Cardiac muscle cell (in vitro differentiated cells and primary cell): ENCODE measurements at regions not wholly inside any gene's neighbourhood (a gene's known extent, or its start where the extent isn't known, plus 50 kb on each side); places are given as distances from the start of the nearest gene placed in this dataset.

ENCODE experiments used
- DNase-seq, 2 donors: peaks; one replicate each; pipeline versions ENCODE4 v3.0.0 to v3.0.0-alpha.2; 2010 to 2017; ENCODE audit warnings: low read depth in 1 of 2, low spot score in 1 of 2
- H3K27ac ChIP-seq: fragments of 200-600 bp; sonication (generic); 2 replicates; pipeline ENCODE4 v1.5.1; 2016
- H3K27me3 ChIP-seq: fragments of 200-600 bp; sonication (generic); 2 replicates; pipeline ENCODE4 v1.6.0; 2016; ENCODE audit warnings: control low read depth
- H3K36me3 ChIP-seq: fragments of 200-600 bp; sonication (generic); 2 replicates; pipeline ENCODE4 v1.5.1; 2016; ENCODE audit warnings: control low read depth
- H3K4me1 ChIP-seq: fragments of 200-600 bp; sonication (generic); 2 replicates; pipeline ENCODE4 v1.8.1; 2017; ENCODE audit warnings: low read depth, mild to moderate bottlenecking, mixed run types
- H3K4me3 ChIP-seq: fragments of 200-600 bp; sonication (generic); 2 replicates; pipeline ENCODE4 v1.5.1; 2016; ENCODE audit warnings: mild to moderate bottlenecking
- H3K9me3 ChIP-seq: fragments of 200-600 bp; sonication (generic); 2 replicates; pipeline ENCODE4 v1.5.1; 2017; ENCODE audit warnings: low read depth, mild to moderate bottlenecking, control low read depth
- TF ChIP-seq, protein P1 (sequence below): IDR thresholded peaks from 2 replicates; pipeline ENCODE4 v1.5.1; 2012; ENCODE audit warnings: low read depth, mild to moderate bottlenecking, low read length

DNA sequence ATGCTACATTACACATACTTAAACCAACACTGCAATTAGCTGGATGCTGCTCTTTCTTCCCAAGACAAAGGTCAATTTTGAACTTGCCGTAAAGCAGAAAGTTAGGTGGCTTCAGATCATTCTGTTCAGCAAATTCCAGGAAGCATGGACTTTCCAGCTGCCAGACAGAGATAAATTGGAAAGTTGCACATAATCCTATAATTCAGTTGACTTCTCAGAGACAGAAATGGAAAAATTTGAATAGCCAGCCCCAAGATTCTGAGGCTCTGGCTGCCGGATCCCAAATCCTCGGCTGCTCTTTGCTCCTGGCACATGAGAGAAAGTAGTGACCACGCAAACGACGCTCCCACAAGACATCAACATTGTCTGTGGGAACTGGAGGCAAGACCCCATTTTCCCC, 105.0 kb upstream of the VIPR2 start:
- no peak overlapping the region for H3K27ac ChIP-seq
- no peaks in the 10 kb centered on the region for H3K4me1 ChIP-seq
- peaks cover 3% of the 10 kb centered on the region for H3K9me3 ChIP-seq
- TF ChIP-seq, protein P1, sequence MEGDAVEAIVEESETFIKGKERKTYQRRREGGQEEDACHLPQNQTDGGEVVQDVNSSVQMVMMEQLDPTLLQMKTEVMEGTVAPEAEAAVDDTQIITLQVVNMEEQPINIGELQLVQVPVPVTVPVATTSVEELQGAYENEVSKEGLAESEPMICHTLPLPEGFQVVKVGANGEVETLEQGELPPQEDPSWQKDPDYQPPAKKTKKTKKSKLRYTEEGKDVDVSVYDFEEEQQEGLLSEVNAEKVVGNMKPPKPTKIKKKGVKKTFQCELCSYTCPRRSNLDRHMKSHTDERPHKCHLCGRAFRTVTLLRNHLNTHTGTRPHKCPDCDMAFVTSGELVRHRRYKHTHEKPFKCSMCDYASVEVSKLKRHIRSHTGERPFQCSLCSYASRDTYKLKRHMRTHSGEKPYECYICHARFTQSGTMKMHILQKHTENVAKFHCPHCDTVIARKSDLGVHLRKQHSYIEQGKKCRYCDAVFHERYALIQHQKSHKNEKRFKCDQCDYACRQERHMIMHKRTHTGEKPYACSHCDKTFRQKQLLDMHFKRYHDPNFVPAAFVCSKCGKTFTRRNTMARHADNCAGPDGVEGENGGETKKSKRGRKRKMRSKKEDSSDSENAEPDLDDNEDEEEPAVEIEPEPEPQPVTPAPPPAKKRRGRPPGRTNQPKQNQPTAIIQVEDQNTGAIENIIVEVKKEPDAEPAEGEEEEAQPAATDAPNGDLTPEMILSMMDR = no peak
- H3K36me3 ChIP-seq = no peaks in the 10 kb centered on the region
- no peak overlapping the region for H3K4me3 ChIP-seq
- H3K27me3 ChIP-seq = no peaks in the 10 kb centered on the region
- no peak for DNase-seq

DNA sequence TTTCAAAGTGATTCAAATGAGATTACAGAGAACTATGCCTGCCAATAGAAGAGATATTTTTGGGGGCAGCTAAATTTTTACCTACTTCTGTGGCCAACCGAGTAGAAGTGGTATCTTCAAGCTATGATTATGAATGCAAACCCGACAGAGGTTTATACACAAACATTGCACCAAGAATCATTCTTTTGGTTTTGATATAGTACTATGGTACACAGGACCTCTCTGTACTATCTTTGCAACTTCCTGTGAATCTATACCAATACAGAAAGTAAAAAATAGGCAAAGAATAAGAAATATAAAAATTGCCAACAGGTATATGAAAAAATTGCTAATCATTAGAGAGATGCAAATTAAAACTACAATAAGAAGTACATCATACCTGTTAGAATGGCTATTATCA, 103.2 kb upstream of the VIPR2 start:
- Histone ChIP-seq H3K4me1 (no peaks in the 10 kb centered on the region), H3K27ac (no peak overlapping the region)

DNA sequence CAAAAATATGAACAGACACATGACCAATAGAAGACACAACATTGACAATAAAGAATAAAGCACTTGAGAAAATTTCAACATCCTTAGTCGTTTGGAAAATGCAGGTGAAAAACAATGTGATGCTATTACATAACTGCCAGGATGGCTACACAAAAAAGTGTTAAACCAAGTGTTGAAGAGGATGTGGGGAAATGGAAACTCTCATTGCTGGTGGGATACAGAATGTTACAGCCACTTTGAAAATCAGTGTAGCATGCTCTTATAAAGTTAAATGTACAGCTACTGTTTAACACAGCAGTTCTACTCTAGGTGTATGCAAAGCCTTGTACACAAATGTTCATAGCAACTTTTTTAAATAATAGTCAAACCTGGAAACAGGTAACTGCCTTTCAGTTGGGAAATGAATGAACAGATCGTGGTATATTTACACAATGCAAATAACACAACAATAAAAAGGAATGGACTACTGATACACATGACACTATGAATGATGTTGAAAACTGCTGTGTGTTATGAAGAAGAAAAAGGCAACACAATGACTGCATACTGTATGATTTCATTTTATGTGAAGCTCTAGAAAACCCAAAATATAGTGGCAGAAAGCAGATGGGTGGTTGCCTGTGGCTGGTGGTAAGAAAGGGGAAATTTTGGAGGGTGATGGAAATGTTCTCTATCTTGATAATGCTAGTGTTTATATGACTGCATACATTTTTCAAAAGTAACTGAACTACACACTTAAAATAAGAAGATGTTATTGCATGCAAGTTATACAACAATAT, 102.2 kb upstream of the VIPR2 start:
- Histone ChIP-seq H3K27me3 (no peaks in the 10 kb centered on the region), H3K9me3 (no peaks in the 10 kb centered on the region), H3K4me3 (no peak overlapping the region), H3K36me3 (no peaks in the 10 kb centered on the region), H3K27ac (no peak overlapping the region), H3K4me1 (no peaks in the 10 kb centered on the region)
- no peak for DNase-seq
- TF ChIP-seq, protein P1 = no peak

More for the DNA sequence above, 103.2 kb upstream of the VIPR2 start:
- Histone ChIP-seq H3K4me3 (no peak overlapping the region), H3K9me3 (no peaks in the 10 kb centered on the region), H3K27me3 (no peaks in the 10 kb centered on the region), H3K36me3 (no peaks in the 10 kb centered on the region)
- no peak for DNase-seq
- TF ChIP-seq, protein P1 = no peak

DNA sequence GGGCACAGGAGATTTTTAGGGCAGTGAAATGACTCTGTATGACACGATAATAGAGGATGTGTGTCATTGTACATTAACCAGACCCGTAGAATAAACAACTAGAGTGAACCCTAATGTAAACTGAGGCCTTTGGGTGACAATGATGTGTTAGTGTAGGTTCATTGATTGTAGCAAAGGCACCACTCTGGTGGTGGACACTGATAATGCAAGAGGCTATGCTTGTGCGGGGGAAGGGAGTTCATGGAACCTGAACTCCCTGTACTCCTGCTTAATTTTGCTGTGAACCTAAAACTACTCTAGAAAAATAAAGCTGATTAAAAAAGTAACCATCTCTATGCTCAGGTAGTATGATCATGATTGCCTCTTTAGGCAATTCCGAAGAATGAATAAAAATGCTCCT, 96.3 kb upstream of the VIPR2 start:
- Histone ChIP-seq H3K36me3 (no peaks in the 10 kb centered on the region), H3K4me3 (no peak overlapping the region), H3K4me1 (no peaks in the 10 kb centered on the region), H3K27me3 (no peaks in the 10 kb centered on the region), H3K27ac (no peak overlapping the region), H3K9me3 (no peaks in the 10 kb centered on the region)
- TF ChIP-seq, protein P1 = no peak
- no peak for DNase-seq

DNA sequence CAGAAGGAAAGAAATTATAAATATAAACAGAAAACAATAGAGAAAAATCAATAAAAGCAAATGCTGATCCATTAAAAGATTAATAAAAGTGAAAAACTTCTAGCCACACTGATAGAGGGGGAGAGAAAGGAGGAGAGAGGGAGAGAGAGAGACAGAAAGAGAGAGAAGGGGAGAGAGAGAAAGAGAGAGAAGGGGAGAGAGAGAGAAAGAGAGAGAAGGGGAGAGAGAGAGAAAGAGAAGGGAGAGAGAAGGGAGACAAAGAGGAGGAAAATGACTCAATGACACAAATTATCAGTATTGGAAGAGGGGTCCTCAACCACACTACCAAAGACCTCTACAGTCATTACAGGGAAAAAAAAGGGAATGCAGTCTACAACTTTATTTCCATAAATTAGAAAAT, 94.4 kb upstream of the VIPR2 start:
- DNase-seq = no peak
- no peaks in the 10 kb centered on the region for H3K9me3 ChIP-seq
- no peaks in the 10 kb centered on the region for H3K36me3 ChIP-seq
- no peak overlapping the region for H3K4me3 ChIP-seq
- no peak overlapping the region for H3K27ac ChIP-seq
- no peaks in the 10 kb centered on the region for H3K27me3 ChIP-seq
- TF ChIP-seq, protein P1 = no peak
- no peaks in the 10 kb centered on the region for H3K4me1 ChIP-seq
